GM18505 (cell line): ENCODE measurements at regions not wholly inside any gene's neighbourhood (a gene's known extent, or its start where the extent isn't known, plus 50 kb on each side); places are given as distances from the start of the nearest gene placed in this dataset.
"Not testable (repeated sequence)": the region's sequence is repeated elsewhere in the genome, so short reads cannot be mapped to it uniquely, and the experiment has no call there.

ENCODE experiments used
- ATAC-seq: cut with Tn5 transposase; IDR thresholded peaks from one replicate; pipeline ENCODE4 v1.9.1; 2021; ENCODE audit not compliant: unreplicated experiment
- POLR2A ChIP-seq: IDR thresholded peaks from 4 replicates; pipeline ENCODE4 v1.6.1; 2011; ENCODE audit warnings: borderline replicate concordance; ENCODE audit not compliant: insufficient read depth, insufficient read length; ENCODE audit errors: extremely low read depth

DNA sequence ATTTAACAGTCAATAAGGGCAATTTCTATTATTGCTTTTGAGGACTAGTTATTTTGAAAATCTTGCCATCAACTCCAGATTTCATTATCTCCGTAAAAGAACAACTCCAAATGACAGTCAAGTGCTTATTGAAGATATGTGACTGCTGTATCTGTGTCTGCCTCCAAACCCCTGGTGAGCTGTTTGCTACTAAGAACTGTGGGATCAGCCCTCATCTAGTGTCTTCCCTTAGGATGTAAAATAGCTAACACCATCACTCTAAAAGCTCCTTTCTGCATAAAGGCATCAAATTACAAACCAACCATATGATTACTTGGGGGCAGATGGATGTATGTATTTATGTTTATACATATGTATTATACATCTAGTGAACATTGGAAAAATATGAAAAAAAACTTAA is 70.8 kb upstream of the SLC13A1 start:
- ATAC-seq = no peak
- TF ChIP-seq POLR2A = no peak

DNA sequence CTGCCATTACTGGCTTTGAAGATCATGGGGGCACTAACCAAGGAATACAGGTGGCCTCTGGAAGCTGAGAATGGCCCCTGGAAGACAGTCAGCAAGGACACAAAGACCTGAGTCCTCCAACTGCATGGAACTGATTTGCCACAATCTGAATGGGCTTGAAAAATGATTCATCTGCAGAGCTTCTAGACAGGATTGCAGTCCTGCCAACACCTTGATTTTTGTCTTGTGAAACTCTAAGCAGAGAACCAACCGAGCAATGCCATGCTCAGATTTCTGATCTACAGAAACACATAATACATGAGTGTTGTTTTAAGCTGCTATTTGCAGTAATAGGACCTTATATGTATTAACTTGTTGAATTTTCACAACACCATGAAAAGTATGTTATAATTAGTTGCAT is 66.1 kb upstream of the SLC13A1 start:
- no peak for TF ChIP-seq POLR2A
- no peak for ATAC-seq

DNA sequence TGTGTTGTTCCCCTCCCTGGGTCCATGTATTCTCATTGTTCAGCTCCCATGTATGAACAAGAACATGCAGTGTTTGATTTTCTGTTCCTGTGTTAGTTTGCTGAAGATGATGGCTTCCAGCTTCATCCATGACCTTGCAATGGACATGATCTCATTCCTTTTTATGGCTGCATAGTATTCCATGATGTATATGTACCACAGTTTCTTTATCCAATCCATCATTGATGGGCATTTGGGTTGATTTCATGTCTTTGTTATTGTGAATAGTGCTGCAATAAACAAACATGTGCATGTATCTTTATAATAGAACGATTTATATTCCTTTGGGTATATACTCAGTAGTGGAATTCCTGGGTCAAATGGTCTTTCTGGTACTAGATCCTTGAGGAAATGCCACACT is 65.1 kb upstream of the SLC13A1 start:
- ATAC-seq = not testable (repeated sequence)

DNA sequence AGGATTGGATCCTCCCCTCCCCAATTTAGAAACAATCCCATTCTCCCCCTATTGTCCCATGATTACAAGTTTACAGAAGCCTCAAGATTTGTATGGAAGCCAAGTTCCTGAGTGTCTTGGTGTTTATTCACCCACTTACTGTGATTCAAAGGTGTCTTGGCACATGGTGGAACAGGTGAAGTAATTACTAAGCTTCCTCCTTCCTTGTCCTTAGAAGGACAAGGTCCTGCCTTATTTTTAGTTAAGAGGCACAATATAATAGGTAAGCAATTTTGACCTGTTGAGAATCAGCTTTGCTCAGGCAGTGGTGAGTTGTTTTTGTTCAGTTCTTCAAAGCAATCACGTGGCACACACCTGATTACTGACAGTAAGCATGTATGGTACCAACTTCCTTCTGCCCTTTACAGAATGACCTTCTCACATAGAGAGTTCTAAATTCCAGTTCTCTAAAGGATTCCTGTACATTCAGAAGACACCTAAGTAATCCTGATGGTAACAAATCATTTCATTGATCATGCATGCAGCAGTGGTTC is 60.7 kb upstream of the SLC13A1 start:
- ATAC-seq = no peak
- no peak for TF ChIP-seq POLR2A

DNA sequence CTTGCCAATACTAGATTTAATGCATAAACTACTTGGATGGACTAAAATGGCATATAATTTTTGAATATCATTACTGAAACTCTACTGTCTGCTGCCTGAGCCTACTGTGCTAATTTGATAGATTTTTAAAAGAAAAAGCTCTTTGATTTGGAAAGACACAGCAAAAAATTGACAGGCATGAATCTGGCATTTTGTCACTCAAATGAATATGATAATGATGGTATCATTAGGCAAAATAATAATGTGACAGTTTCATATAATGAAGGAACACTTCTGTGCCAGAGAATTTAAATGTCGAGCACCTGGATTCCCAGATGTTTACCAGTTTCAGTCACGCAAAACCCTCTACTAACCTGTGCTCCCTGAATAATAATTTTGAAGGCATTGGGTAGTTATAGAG is 60.0 kb upstream of the SLC13A1 start:
- TF ChIP-seq POLR2A = no peak
- ATAC-seq = no peak
